AG04450 (cell line): ENCODE measurements at regions not wholly inside any gene's neighbourhood (a gene's known extent, or its start where the extent isn't known, plus 50 kb on each side); places are given as distances from the start of the nearest gene placed in this dataset.

Experiments used
- CTCF ChIA-PET: fragments of 300-600, 350-600 bp; formaldehyde crosslinking; extraction: SDS; loops from one replicate; lab custom pipeline; 2022; ENCODE audit warnings: antibody characterized with exemption, inconsistent platforms; lab: Charles Lee
- POLR2A ChIA-PET: fragments of 350-600 bp; formaldehyde crosslinking; extraction: SDS; loops from one replicate; lab custom pipeline; 2021; ENCODE audit warnings: antibody characterized with exemption, inconsistent platforms; lab: Yijun Ruan, JAX
- DNase-seq: peaks from one replicate; pipeline ENCODE4 v3.0.0-alpha.2; 2011; ENCODE audit warnings: low read depth, low spot score
- H3K27ac ChIP-seq: one replicate; pipeline ENCODE4 v1.5.1; 2012; ENCODE audit warnings: low read depth, low read length, control low read depth
- H3K27me3 ChIP-seq: one replicate; pipeline ENCODE4 v1.6.0; 2012; ENCODE audit warnings: low read length; ENCODE audit not compliant: control insufficient read depth, insufficient read depth
- H3K4me3 ChIP-seq: 2 replicates; pipeline ENCODE4 v1.5.1; 2011; ENCODE audit warnings: mild to moderate bottlenecking, low read depth, low read length, control low read depth
- H3K9me3 ChIP-seq: 2 replicates; pipeline ENCODE4 v1.5.1; 2012; ENCODE audit warnings: low read length; ENCODE audit not compliant: control insufficient read depth, insufficient read depth
- CTCF ChIP-seq: IDR thresholded peaks from 2 replicates; pipeline ENCODE4 v1.5.1; 2011; ENCODE audit warnings: low read depth, low read length, control low read depth, inconsistent platforms

GRCh38 chr5:141793403-141793802 lies 84.8 kb downstream of the PCDH1 start:
- DNase-seq: no peak
- ChIA-PET CTCF (interaction anchor here (0.6 kb wide), 1 partner anchor 91 kb away, joined by 3 read pairs; no protein-coding TSS in a partner anchor), POLR2A (no interaction called here)
- TF ChIP-seq CTCF: no peak
- Histone ChIP-seq H3K9me3 (no peaks in the 10 kb centered on the region), H3K27ac (no peak overlapping the region), H3K4me3 (no peak overlapping the region), H3K27me3 (peaks cover 45% of the 10 kb centered on the region)

- DNase-seq: no peak
- H3K4me3 ChIP-seq: no peak overlapping the region
- no peak overlapping the region for H3K27ac ChIP-seq
- peaks cover 54% of the 10 kb centered on the region for H3K27me3 ChIP-seq
- ChIA-PET POLR2A (no interaction called here), CTCF (no interaction called here)
- H3K9me3 ChIP-seq: no peaks in the 10 kb centered on the region
- TF ChIP-seq CTCF: no peak
These were observed 87.6 kb downstream of the PCDH1 start for GRCh38 chr5:141790630-141791029.

- Histone ChIP-seq H3K27me3 (peaks cover 49% of the 10 kb centered on the region), H3K4me3 (no peak overlapping the region), H3K27ac (no peak overlapping the region), H3K9me3 (no peaks in the 10 kb centered on the region)
- no peak for DNase-seq
- ChIA-PET POLR2A (no interaction called here), CTCF (no interaction called here)
- no peak for TF ChIP-seq CTCF
These were observed 88.9 kb downstream of the PCDH1 start for GRCh38 chr5:141789330-141789729.

- DNase-seq: no peak
- Histone ChIP-seq H3K27me3 (peaks cover 52% of the 10 kb centered on the region), H3K4me3 (no peak overlapping the region), H3K9me3 (no peaks in the 10 kb centered on the region), H3K27ac (no peak overlapping the region)
- CTCF ChIA-PET: no interaction called here
- POLR2A ChIA-PET: no interaction called here
- no peak for TF ChIP-seq CTCF
These were observed 89.8 kb downstream of the PCDH1 start for GRCh38 chr5:141788296-141788970.

- DNase-seq: no peak
- ChIA-PET CTCF (interaction anchor here (0.7 kb wide), 2 partner anchors 21 to 448 kb away, joined by 3 read pairs; no protein-coding TSS in a partner anchor), POLR2A (no interaction called here)
- Histone ChIP-seq H3K27me3 (peaks cover 55% of the 10 kb centered on the region), H3K4me3 (no peak overlapping the region), H3K27ac (no peak overlapping the region), H3K9me3 (no peaks in the 10 kb centered on the region)
- TF ChIP-seq CTCF: no peak
These were observed 90.8 kb downstream of the PCDH1 start for GRCh38 chr5:141787376-141787775.
